WTC11 (cell line): ENCODE measurements at regions not wholly inside any gene's neighbourhood (a gene's known extent, or its start where the extent isn't known, plus 50 kb on each side); places are given as distances from the start of the nearest gene placed in this dataset.

Experiments
- ATAC-seq: fragments of 200-7000 bp; cut with Tn5 transposase; 2 replicates; pipeline ENCODE4 v1.10.0; 2021; ENCODE audit warnings: mild to moderate bottlenecking, moderate library complexity
- CTCF ChIA-PET: fragments of 300-600 bp; sonication (Branson Sonifier 250); formaldehyde crosslinking; loops from one replicate; lab custom pipeline; 2021; ENCODE audit warnings: antibody characterized with exemption; lab: Charles Lee
- POLR2A ChIA-PET: fragments of 350-600 bp; sonication (Branson Sonifier 250); formaldehyde crosslinking; loops from one replicate; lab custom pipeline; 2021; ENCODE audit warnings: antibody characterized with exemption; lab: Charles Lee
- DNase-seq: peaks from one replicate; pipeline ENCODE4 v3.0.0; 2021; ENCODE audit warnings: low spot score
- H3K27ac Mint-ChIP-seq: 2 replicates; pipeline ENCODE4 v1.8.0; 2021; ENCODE audit warnings: mixed read lengths
- H3K27me3 Mint-ChIP-seq: 2 replicates; pipeline ENCODE4 v1.8.0; 2021; ENCODE audit warnings: low read depth, mild to moderate bottlenecking, moderate library complexity, mixed read lengths
- H3K36me3 Mint-ChIP-seq: 2 replicates; pipeline ENCODE4 v1.8.0; 2021; ENCODE audit warnings: mixed read lengths
- H3K4me1 Mint-ChIP-seq: 2 replicates; pipeline ENCODE4 v1.8.0; 2022; ENCODE audit warnings: mixed read lengths
- H3K4me3 Mint-ChIP-seq: 2 replicates; pipeline ENCODE4 v1.8.0; 2021; ENCODE audit warnings: mild to moderate bottlenecking, moderate library complexity, mixed read lengths
- H3K9me3 Mint-ChIP-seq: 2 replicates; pipeline ENCODE4 v1.8.0; 2021; ENCODE audit warnings: mixed read lengths
- CREB1 ChIP-seq: sonication (generic); formaldehyde crosslinking; IDR thresholded peaks from 2 replicates; pipeline ENCODE4 v1.8.0; 2023; ENCODE audit warnings: mild to moderate bottlenecking, missing genetic modification reagents
- CREM ChIP-seq: sonication (generic); formaldehyde crosslinking; IDR thresholded peaks from 2 replicates; pipeline ENCODE4 v1.8.1; 2022; ENCODE audit warnings: mild to moderate bottlenecking, missing genetic modification reagents, moderate library complexity
- FOXJ3 ChIP-seq: sonication (generic); formaldehyde crosslinking; IDR thresholded peaks from 2 replicates; pipeline ENCODE4 v1.9.0; 2021; ENCODE audit warnings: missing genetic modification reagents, mild to moderate bottlenecking, borderline replicate concordance
- GABPB1 ChIP-seq: sonication (generic); formaldehyde crosslinking; IDR thresholded peaks from 2 replicates; pipeline ENCODE4 v1.8.1; 2023; ENCODE audit warnings: mild to moderate bottlenecking, missing genetic modification reagents
- IRF2 ChIP-seq: sonication (generic); formaldehyde crosslinking; IDR thresholded peaks from 2 replicates; pipeline ENCODE4 v1.8.0; 2022; ENCODE audit warnings: low read depth, missing genetic modification reagents, borderline replicate concordance
- KAT7 ChIP-seq: sonication (generic); formaldehyde crosslinking; IDR thresholded peaks from 2 replicates; pipeline ENCODE4 v1.8.1; 2023; ENCODE audit warnings: missing genetic modification reagents, mild to moderate bottlenecking, borderline replicate concordance
- NR1H2 ChIP-seq: sonication (generic); formaldehyde crosslinking; IDR thresholded peaks from 2 replicates; pipeline ENCODE4 v1.9.0; 2021; ENCODE audit warnings: mild to moderate bottlenecking, moderate library complexity, missing genetic modification reagents
- NR2C2 ChIP-seq: sonication (generic); formaldehyde crosslinking; IDR thresholded peaks from 2 replicates; pipeline ENCODE4 v1.8.0; 2022; ENCODE audit warnings: mild to moderate bottlenecking, missing genetic modification reagents
- SP1 ChIP-seq: sonication (generic); formaldehyde crosslinking; conservative IDR thresholded peaks from 2 replicates; pipeline ENCODE4 v1.8.1; 2022; ENCODE audit warnings: missing genetic modification reagents
- TF ChIP-seq, protein P1 (sequence below): sonication (generic); formaldehyde crosslinking; conservative IDR thresholded peaks from 2 replicates; pipeline ENCODE4 v1.8.1; 2023; ENCODE audit warnings: mild to moderate bottlenecking, low read depth, missing genetic modification reagents, moderate library complexity
- TF ChIP-seq, protein P2 (sequence below): sonication (generic); formaldehyde crosslinking; IDR thresholded peaks from 2 replicates; pipeline ENCODE4 v1.8.0; 2022; ENCODE audit warnings: mild to moderate bottlenecking, missing genetic modification reagents
- TF ChIP-seq, protein P3 (sequence below): sonication (generic); formaldehyde crosslinking; conservative IDR thresholded peaks from 2 replicates; pipeline ENCODE4 v1.8.1; 2022; ENCODE audit warnings: mild to moderate bottlenecking, missing genetic modification reagents
- TF ChIP-seq, protein P4 (sequence below): sonication (generic); formaldehyde crosslinking; IDR thresholded peaks from 2 replicates; pipeline ENCODE4 v1.8.1; 2023; ENCODE audit warnings: mild to moderate bottlenecking, missing genetic modification reagents, moderate library complexity
- TF ChIP-seq, protein P5 (sequence below): sonication (generic); formaldehyde crosslinking; IDR thresholded peaks from 2 replicates; pipeline ENCODE4 v1.8.1; 2023; ENCODE audit warnings: mild to moderate bottlenecking, missing genetic modification reagents
- TF ChIP-seq, protein P6 (sequence below): fragments of 250-450 bp; sonication (Bioruptor Pico); conservative IDR thresholded peaks from 2 replicates; pipeline ENCODE4 v1.9.0; 2021; ENCODE audit warnings: mild to moderate bottlenecking
- TF ChIP-seq, protein P7 (sequence below): sonication (generic); formaldehyde crosslinking; IDR thresholded peaks from 2 replicates; pipeline ENCODE4 v1.8.1; 2022; ENCODE audit warnings: mild to moderate bottlenecking, missing genetic modification reagents, moderate library complexity, borderline replicate concordance

DNA sequence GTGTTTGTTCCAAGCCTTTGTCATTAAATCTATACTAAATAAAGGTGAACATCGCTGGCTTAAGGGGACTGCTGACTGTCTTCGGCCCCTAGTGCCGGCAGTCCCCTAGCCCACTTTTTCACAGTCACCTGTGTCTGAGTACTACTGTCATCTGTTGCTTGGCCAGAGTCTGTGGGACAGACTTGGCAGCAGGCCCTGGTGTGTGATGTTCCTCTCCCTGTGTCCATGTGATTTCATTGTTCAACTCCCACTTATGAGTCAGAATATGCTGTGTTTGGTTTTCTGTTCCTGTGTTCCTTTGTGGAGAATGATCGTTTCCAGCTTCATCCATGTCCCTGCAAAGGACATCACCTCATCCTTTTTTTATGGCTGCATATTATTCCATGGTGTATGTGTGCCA lies 133.4 kb downstream of the HAO1 start (continued):
- TF ChIP-seq, protein P1, sequence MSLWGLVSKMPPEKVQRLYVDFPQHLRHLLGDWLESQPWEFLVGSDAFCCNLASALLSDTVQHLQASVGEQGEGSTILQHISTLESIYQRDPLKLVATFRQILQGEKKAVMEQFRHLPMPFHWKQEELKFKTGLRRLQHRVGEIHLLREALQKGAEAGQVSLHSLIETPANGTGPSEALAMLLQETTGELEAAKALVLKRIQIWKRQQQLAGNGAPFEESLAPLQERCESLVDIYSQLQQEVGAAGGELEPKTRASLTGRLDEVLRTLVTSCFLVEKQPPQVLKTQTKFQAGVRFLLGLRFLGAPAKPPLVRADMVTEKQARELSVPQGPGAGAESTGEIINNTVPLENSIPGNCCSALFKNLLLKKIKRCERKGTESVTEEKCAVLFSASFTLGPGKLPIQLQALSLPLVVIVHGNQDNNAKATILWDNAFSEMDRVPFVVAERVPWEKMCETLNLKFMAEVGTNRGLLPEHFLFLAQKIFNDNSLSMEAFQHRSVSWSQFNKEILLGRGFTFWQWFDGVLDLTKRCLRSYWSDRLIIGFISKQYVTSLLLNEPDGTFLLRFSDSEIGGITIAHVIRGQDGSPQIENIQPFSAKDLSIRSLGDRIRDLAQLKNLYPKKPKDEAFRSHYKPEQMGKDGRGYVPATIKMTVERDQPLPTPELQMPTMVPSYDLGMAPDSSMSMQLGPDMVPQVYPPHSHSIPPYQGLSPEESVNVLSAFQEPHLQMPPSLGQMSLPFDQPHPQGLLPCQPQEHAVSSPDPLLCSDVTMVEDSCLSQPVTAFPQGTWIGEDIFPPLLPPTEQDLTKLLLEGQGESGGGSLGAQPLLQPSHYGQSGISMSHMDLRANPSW (CRISPR knock-in tag): no peak
- no peak for TF ChIP-seq KAT7 (CRISPR knock-in tag)
- TF ChIP-seq, protein P2, sequence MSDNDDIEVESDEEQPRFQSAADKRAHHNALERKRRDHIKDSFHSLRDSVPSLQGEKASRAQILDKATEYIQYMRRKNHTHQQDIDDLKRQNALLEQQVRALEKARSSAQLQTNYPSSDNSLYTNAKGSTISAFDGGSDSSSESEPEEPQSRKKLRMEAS (CRISPR knock-in tag): no peak
- TF ChIP-seq, protein P3, sequence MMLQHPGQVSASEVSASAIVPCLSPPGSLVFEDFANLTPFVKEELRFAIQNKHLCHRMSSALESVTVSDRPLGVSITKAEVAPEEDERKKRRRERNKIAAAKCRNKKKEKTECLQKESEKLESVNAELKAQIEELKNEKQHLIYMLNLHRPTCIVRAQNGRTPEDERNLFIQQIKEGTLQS (CRISPR knock-in tag): no peak
- no peak for TF ChIP-seq GABPB1 (CRISPR knock-in tag)
- no peak for TF ChIP-seq FOXJ3 (CRISPR knock-in tag)
- TF ChIP-seq, all 79 proteins: peak for 0

DNA sequence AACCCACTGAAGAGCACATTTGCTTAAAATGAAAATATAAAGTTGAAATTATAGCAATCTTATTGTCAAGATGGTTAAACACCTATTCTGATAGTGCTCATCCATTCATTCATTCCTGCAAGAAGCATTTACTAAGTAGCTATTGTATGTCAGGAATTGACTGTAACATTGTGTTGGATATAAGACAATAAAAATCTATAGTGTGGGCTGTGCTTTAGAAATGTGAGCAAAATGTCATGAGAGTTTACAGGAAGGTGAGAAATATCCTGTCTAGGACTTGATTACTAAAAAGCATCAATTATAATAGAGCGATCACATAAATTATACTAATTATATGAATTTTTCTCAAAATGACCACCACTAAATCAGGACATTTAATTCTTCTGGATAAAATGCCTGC lies 123.0 kb downstream of the HAO1 start:
- H3K4me1 Mint-ChIP-seq: no peaks in the 10 kb centered on the region
- no peak for ATAC-seq
- POLR2A ChIA-PET: no interaction called here
- no peaks in the 10 kb centered on the region for H3K36me3 Mint-ChIP-seq
- H3K27ac Mint-ChIP-seq: no peak overlapping the region
- TF ChIP-seq, protein P4, sequence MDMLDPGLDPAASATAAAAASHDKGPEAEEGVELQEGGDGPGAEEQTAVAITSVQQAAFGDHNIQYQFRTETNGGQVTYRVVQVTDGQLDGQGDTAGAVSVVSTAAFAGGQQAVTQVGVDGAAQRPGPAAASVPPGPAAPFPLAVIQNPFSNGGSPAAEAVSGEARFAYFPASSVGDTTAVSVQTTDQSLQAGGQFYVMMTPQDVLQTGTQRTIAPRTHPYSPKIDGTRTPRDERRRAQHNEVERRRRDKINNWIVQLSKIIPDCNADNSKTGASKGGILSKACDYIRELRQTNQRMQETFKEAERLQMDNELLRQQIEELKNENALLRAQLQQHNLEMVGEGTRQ (CRISPR knock-in tag): no peak
- TF ChIP-seq, all 79 proteins: peak for 0
- peaks cover 22% of the 10 kb centered on the region for H3K9me3 Mint-ChIP-seq
- no peak overlapping the region for H3K4me3 Mint-ChIP-seq
- no peak for DNase-seq
- CTCF ChIA-PET: interaction anchor here (0.6 kb wide), 1 partner anchor 1441 kb away, joined by 5 read pairs; no protein-coding TSS in a partner anchor
- no peaks in the 10 kb centered on the region for H3K27me3 Mint-ChIP-seq

DNA sequence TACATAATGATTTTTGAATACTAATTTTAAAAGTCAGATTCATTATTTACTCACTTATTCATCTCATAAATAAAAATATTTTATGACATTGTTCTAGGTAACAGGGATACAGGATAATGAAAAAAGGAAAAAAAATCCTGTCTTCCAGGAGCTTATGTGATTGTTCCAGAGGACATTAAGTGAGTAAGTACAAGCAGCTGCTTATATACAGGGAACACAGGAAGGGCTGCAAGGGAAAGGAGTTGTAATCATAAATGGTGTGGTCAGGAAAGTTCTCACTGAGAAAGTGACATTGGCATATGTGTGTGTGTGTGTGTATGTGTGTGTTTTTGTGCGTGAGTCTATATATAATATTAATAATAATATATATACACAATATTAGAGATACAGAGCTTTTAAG lies 121.8 kb downstream of the HAO1 start:
- peaks cover 4% of the 10 kb centered on the region; the same call in 1 of the 2 replicates for H3K36me3 Mint-ChIP-seq
- no peak for ATAC-seq
- H3K27ac Mint-ChIP-seq: no peak overlapping the region
- POLR2A ChIA-PET: no interaction called here
- no peaks in the 10 kb centered on the region for H3K27me3 Mint-ChIP-seq
- no peak for TF ChIP-seq SP1 (CRISPR knock-in tag)
- TF ChIP-seq, protein P5, sequence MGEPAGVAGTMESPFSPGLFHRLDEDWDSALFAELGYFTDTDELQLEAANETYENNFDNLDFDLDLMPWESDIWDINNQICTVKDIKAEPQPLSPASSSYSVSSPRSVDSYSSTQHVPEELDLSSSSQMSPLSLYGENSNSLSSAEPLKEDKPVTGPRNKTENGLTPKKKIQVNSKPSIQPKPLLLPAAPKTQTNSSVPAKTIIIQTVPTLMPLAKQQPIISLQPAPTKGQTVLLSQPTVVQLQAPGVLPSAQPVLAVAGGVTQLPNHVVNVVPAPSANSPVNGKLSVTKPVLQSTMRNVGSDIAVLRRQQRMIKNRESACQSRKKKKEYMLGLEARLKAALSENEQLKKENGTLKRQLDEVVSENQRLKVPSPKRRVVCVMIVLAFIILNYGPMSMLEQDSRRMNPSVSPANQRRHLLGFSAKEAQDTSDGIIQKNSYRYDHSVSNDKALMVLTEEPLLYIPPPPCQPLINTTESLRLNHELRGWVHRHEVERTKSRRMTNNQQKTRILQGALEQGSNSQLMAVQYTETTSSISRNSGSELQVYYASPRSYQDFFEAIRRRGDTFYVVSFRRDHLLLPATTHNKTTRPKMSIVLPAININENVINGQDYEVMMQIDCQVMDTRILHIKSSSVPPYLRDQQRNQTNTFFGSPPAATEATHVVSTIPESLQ (CRISPR knock-in tag): no peak
- TF ChIP-seq NR2C2 (CRISPR knock-in tag): no peak
- no peak for TF ChIP-seq NR1H2
- TF ChIP-seq IRF2 (CRISPR knock-in tag): no peak
- TF ChIP-seq, protein P6, sequence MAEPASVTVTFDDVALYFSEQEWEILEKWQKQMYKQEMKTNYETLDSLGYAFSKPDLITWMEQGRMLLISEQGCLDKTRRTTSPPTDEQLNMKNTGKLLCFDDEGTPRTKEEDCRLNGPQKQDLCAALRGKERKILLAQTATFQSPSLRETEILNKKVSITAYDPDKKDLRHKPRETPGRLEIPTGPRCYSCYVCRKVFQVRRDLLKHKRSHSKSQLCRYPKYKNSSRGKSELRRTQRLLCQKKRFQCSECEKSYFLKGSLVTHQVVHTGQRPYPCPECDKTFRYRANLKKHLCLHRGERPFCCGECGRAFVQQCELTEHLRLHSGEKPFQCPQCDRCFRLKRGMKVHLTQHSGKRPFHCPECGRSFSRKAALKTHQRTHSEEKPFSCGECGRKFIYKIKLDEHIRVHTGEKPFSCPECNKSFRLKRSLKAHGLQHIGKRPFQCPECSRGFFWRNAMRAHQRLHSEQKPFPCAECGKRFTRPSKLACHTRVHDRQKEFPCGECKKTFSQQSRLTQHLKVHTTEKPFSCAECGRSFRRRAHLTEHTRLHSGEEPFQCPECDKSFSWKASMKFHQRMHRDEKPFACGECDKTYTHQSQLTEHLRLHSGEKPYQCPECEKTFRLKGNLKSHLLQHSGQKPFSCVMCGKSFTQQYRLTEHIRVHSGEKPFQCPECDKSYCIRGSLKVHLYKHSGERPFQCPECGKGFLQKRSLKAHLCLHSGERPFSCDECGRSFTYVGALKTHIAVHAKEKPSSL (CRISPR knock-in tag): no peak
- no peak for TF ChIP-seq CREB1 (CRISPR knock-in tag)
- no peak for TF ChIP-seq CREM (CRISPR knock-in tag)
- TF ChIP-seq, protein P7, sequence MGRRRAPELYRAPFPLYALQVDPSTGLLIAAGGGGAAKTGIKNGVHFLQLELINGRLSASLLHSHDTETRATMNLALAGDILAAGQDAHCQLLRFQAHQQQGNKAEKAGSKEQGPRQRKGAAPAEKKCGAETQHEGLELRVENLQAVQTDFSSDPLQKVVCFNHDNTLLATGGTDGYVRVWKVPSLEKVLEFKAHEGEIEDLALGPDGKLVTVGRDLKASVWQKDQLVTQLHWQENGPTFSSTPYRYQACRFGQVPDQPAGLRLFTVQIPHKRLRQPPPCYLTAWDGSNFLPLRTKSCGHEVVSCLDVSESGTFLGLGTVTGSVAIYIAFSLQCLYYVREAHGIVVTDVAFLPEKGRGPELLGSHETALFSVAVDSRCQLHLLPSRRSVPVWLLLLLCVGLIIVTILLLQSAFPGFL (CRISPR knock-in tag): no peak
- TF ChIP-seq, all 79 proteins: peak for 0
- H3K4me3 Mint-ChIP-seq: no peak overlapping the region
- no peak for DNase-seq
- peaks cover 25% of the 10 kb centered on the region for H3K9me3 Mint-ChIP-seq
- no peaks in the 10 kb centered on the region for H3K4me1 Mint-ChIP-seq
- CTCF ChIA-PET: no interaction called here
